Activated CD8-positive, alpha-beta memory T cell treated with anti-CD3 and anti-CD28 coated beads, Interleukin-2, amount 50 U/mL, for 24 hours (primary cell): ENCODE measurements at regions not wholly inside any gene's neighbourhood (a gene's known extent, or its start where the extent isn't known, plus 50 kb on each side); places are given as distances from the start of the nearest gene placed in this dataset.
"Not testable (repeated sequence)": the region's sequence is repeated elsewhere in the genome, so short reads cannot be mapped to it uniquely, and the experiment has no call there.

ENCODE experiments used
- DNase-seq: peaks from one replicate; pipeline ENCODE4 v3.0.0-alpha.2; 2020; ENCODE audit errors: extremely low read depth

DNA sequence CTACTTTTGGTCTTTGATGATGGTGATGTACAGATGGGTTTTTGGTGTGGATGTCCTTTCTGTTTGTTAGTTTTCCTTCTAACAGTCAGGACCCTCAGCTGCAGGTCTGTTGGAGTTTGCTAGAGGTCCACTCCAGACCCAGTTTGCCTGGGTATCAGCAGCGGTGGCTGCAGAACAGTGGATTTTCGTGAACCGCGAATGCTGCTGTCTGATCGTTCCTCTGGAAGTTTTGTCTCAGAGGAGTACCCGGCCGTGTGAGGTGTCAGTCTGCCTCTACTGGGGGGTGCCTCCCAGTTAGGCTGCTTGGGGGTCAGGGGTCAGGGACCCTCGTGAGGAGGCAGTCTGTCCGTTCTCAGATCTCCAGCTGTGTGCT is 56.6 kb upstream of the TNFAIP8 start:
- DNase-seq = not testable (repeated sequence)

DNA sequence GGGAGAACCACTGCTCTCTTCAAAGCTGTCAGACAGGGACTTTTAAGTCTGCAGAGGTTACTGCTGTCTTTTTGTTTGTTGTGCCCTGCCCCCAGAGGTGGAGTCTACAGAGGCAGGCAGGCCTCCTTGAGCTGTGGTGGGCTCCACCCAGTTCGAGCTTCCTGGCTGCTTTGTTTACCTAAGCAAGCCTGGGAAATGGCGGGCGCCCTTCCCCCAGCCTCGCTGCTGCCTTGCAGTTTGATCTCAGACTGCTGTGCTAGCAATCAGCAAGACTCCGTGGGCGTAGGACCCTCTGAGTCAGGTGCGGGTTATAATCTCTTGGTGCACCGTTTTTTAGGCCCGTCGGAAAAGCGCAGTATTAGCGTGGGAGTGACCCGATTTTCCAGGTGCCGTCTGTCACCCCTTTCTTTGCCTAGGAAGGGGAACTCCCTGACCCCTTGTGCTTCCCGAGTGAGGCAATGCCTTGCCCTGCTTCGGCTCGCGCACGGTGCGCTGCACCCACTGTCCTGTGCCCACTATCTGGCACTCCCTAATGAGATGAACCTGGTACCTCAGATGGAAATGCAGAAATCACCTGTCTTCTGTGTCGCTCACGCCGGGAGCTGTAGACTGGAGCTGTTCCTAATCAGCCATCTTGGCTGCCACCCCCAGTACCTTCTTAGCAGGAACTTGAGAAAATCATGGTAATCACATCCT is 56.1 kb upstream of the TNFAIP8 start:
- peak; percentile 88 for DNase-seq

DNA sequence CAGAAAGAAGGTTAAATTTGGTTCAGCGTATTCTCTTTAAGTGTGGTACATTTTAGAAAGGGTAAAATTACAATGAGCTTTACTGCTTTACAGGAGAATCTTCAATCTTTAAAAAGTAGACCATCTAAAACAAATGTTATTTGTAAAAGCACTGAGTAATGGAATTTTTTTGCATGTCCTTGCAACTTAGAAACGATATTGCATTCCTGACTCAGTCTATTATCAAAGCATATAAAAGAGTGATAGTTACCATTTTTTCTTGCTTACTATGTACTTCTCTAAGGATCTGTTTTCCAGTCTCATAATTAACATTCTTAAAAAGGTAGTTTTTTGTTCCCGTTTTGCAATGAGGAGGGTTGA is 55.5 kb upstream of the TNFAIP8 start:
- no peak for DNase-seq

DNA sequence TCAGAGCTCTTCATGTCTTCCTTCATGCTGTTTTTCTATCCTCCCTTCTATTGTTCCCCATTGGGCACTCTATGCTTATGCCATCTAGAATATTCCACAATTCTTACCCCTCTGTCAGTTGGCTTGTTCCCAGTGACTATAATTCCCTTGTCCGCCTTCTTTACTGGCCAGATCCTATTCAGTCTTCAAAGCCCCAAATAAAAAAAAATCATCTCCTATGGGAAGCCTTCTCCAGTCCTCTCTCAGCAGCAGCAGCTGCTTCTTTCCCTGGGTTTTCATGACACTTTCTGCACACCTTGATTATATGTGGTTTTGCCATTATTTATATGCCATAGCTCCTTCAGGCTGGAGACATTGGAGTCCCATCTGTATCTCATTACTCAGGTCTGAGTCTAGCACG is 54.6 kb upstream of the TNFAIP8 start:
- DNase-seq = no peak

DNA sequence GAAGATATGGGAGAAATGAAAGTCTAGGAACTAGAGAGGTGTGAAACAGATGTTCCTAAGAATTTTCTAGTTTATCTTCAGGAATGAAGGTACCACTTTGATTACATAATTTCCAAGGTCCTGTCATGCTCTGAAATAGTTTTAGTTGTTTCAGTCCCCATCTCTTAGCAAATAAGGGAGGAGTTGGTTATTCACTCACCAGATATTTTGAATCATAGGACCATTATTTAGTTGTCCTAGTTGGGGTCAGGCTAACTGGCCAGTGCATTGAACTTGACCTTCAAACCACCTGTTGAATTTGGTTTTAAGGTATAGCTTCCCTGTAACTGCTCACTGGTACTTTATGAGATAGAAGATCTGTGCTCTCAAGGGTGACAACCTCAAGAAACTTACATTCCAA is 53.9 kb upstream of the TNFAIP8 start:
- DNase-seq = no peak

DNA sequence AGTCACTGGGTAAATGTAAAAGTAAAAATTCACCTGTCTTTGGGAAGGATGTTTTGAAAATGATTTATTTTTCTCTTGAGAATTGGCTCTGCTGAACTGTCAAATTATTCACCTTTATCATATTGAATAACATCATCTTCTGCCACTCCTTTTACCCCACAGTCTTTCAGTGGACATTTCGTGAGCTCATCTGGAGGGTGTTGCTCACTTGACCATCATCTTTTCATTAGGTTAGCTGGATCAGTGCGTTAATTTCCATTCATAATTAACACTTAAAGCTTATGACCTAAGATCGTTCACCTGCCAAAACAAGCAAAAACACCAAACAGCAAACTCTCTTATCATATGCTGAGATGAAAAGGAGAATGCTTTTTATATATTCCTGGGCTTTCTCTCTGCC is 53.4 kb upstream of the TNFAIP8 start:
- no peak for DNase-seq

DNA sequence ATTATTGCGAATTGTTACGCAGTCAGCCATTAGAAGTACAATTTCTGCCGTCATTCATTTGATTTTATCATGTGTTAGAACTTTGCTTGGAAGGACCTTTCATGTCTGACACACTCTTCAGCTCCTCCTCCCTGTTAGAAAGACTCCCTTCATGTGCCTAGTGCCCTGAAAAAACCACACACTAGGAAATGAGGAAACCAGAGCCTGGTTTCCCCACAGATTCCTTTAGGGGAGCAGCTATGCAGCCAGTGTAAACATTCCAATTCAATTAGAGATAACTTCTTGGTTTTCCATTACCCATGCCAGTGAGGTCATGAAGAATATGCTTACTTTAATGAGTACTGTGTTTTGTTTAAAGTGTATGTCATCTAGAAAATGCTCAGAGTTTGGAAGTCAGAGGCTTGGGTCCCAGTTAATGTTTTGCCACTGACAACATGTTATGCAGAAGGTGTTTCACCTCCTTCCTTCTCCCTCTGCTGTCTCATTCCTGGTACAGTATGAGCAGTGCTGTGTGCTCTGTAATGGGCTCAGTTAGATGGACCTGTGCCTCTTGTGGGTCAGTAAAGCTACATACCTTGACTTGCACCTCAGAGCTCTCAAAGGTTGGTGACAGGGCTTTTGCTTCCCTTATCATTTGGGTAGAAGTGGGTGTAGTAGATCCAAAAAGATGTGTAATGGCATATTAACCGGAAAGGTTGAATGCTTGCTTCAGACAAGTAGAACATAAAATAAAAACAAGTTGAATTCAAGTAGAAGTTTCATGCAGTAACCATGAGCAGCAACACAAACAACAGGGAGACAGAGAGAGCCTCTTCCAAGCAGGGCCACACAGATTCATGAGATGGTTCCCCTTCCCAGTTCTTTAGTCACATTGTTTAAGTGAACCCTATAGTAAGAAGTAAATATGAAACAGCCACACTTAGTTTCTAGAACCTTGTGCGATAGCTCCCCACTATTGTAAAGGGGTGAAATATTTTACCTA is 52.6 kb upstream of the TNFAIP8 start:
- no peak for DNase-seq

DNA sequence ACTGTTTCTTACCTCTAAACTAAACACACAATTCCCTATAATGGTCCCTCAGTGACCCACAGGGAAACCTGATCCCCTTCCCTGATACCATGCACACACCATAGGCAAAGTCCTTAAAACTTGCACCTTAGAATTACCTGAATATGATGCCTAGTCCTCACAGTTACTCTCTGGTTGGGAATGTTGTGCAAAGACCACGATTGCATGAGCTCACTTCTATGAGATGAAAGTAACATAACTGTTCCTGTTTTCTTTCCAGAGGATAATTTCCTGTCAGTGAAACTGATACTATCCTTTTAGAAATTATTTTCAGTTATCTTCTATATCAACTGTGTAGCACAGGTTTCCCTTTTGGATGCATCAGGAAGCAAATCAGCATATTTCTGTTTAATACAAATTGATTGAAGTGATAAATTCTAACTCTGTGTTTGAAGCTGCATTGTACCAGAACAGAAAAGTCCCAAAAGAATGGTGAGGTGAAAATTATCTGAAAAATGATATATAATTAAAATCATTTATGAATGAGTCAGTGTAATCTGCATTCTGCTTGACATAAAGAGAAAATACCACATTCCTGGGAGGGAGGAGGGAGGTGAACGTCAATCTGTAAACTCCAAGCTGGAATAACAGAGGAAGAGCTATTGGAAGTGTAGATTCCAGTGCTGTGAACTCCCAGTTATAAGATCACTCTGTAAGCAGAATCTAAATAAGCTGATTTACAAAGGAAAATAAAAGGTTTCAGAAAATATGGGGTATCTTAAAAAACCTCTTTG is 51.2 kb upstream of the TNFAIP8 start:
- no peak for DNase-seq
